GM23338 (cell line): ENCODE measurements at regions not wholly inside any gene's neighbourhood (a gene's known extent, or its start where the extent isn't known, plus 50 kb on each side); places are given as distances from the start of the nearest gene placed in this dataset.
"Not testable (repeated sequence)": the region's sequence is repeated elsewhere in the genome, so short reads cannot be mapped to it uniquely, and the experiment has no call there.

ENCODE experiments used
- CTCF ChIP-seq, 2 experiments: fragments of 200-600 bp in 1 of 2; sonication (generic) in 1 of 2; conservative IDR thresholded peaks; 2 replicates each; pipeline versions ENCODE4 v1.5.1 to v1.6.1; 2016 to 2017; ENCODE audit warnings: antibody characterized with exemption in 2 of 2, low read depth in 2 of 2, mild to moderate bottlenecking in 2 of 2, moderate library complexity in 1 of 2
- EZH2 ChIP-seq: fragments of 200-600 bp; sonication (generic); IDR thresholded peaks from one replicate; pipeline ENCODE4 v1.8.0; 2017; ENCODE audit warnings: antibody characterized with exemption, mild to moderate bottlenecking, low read depth; ENCODE audit not compliant: unreplicated experiment
- EZH2phosphoT487 ChIP-seq: fragments of 200-600 bp; sonication (generic); IDR thresholded peaks from one replicate; pipeline ENCODE4 v1.8.1; 2018; ENCODE audit warnings: antibody characterized with exemption; ENCODE audit not compliant: unreplicated experiment
- JUNB ChIP-seq: IDR thresholded peaks from one replicate; pipeline ENCODE4 v1.6.1; 2016; ENCODE audit warnings: antibody characterized with exemption; ENCODE audit not compliant: unreplicated experiment
- POLR2AphosphoS5 ChIP-seq: IDR thresholded peaks from 2 replicates; pipeline ENCODE4 v1.6.1; 2016; ENCODE audit warnings: antibody characterized with exemption, low read depth
- REST ChIP-seq: IDR thresholded peaks from one replicate; pipeline ENCODE4 v1.6.1; 2018; ENCODE audit warnings: antibody characterized with exemption; ENCODE audit not compliant: unreplicated experiment
- ZNF114 ChIP-seq: fragments of 250-450 bp; sonication (Bioruptor Pico); IDR thresholded peaks from 2 replicates; pipeline ENCODE4 v1.5.0; 2020; ENCODE audit warnings: mild to moderate bottlenecking, moderate library complexity
- ZNF331 ChIP-seq: fragments of 250-450 bp; sonication (Bioruptor Pico); IDR thresholded peaks from 2 replicates; pipeline ENCODE4 v1.5.0; 2020; ENCODE audit warnings: low read depth, mild to moderate bottlenecking, moderate library complexity
- ZNF462 ChIP-seq: fragments of 250-450 bp; sonication (Bioruptor Pico); IDR thresholded peaks from 2 replicates; pipeline ENCODE4 v1.5.0; 2020; ENCODE audit warnings: mild to moderate bottlenecking, moderate library complexity
- TF ChIP-seq, protein P1 (sequence below): IDR thresholded peaks from 2 replicates; pipeline ENCODE4 v1.6.1; 2016; ENCODE audit warnings: antibody characterized with exemption

- not testable (repeated sequence) for TF ChIP-seq CTCF (conservative IDR thresholded peaks at IDR 0.05; ENCODE audit: low read depth in 2 of 2); EZH2phosphoT487; EZH2; POLR2AphosphoS5; JUNB; ZNF114 (CRISPR knock-in tag); ZNF462 (CRISPR knock-in tag); REST; ZNF331 (CRISPR knock-in tag)
- TF ChIP-seq, protein P1, sequence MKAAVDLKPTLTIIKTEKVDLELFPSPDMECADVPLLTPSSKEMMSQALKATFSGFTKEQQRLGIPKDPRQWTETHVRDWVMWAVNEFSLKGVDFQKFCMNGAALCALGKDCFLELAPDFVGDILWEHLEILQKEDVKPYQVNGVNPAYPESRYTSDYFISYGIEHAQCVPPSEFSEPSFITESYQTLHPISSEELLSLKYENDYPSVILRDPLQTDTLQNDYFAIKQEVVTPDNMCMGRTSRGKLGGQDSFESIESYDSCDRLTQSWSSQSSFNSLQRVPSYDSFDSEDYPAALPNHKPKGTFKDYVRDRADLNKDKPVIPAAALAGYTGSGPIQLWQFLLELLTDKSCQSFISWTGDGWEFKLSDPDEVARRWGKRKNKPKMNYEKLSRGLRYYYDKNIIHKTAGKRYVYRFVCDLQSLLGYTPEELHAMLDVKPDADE: not testable (repeated sequence)
Measured at GRCh38 chr1:166685891-166686290, 153.4 kb upstream of the POGK start.
